HEK293T (cell line): ENCODE measurements at regions not wholly inside any gene's neighbourhood (a gene's known extent, or its start where the extent isn't known, plus 50 kb on each side); places are given as distances from the start of the nearest gene placed in this dataset.
A peak's percentile ranks its signal among the peaks of the same experiment; 100 is the strongest.
"Not testable (repeated sequence)": the region's sequence is repeated elsewhere in the genome, so short reads cannot be mapped to it uniquely, and the experiment has no call there.

ENCODE experiments used
- CTCF ChIA-PET: fragments of 350-600 bp; formaldehyde crosslinking; extraction: SDS; loops from one replicate; lab custom pipeline; 2021; ENCODE audit warnings: antibody characterized with exemption, inconsistent platforms; lab: Yijun Ruan, JAX
- POLR2A ChIA-PET: fragments of 350-600 bp; formaldehyde crosslinking; extraction: SDS; loops from one replicate; lab custom pipeline; 2020; ENCODE audit warnings: antibody characterized with exemption, inconsistent platforms; lab: Yijun Ruan, JAX
- DNase-seq: peaks from one replicate; pipeline ENCODE4 v3.0.0; 2012; ENCODE audit warnings: mixed read lengths; ENCODE audit errors: extremely low spot score
- ARNT ChIP-seq: fragments of 450-650 bp; IDR thresholded peaks from 2 replicates; pipeline ENCODE4 v1.6.1; 2017; ENCODE audit warnings: mild to moderate bottlenecking
- BHLHE40 ChIP-seq: fragments of 450-650 bp; IDR thresholded peaks from 2 replicates; pipeline ENCODE4 v1.6.1; 2016; ENCODE audit warnings: mild to moderate bottlenecking, moderate library complexity, borderline replicate concordance
- CTBP1 ChIP-seq: fragments of 450-650 bp; IDR thresholded peaks from 2 replicates; pipeline ENCODE4 v1.6.1; 2016; ENCODE audit warnings: borderline replicate concordance
- ELF4 ChIP-seq: fragments of 450-650 bp; IDR thresholded peaks from 2 replicates; pipeline ENCODE4 v1.6.1; 2017; ENCODE audit warnings: antibody characterized with exemption
- FOXA1 ChIP-seq: fragments of 450-650 bp; IDR thresholded peaks from 2 replicates; pipeline ENCODE4 v1.6.1; 2016; ENCODE audit warnings: mild to moderate bottlenecking
- FOXK2 ChIP-seq: fragments of 450-650 bp; IDR thresholded peaks from 2 replicates; pipeline ENCODE4 v1.6.1; 2016; ENCODE audit warnings: mild to moderate bottlenecking
- FOXM1 ChIP-seq: fragments of 450-650 bp; IDR thresholded peaks from 2 replicates; pipeline ENCODE4 v1.6.1; 2017; ENCODE audit warnings: mild to moderate bottlenecking, borderline replicate concordance
- HDGF ChIP-seq: fragments of 450-650 bp; IDR thresholded peaks from 2 replicates; pipeline ENCODE4 v1.6.1; 2017; ENCODE audit warnings: antibody characterized with exemption, borderline replicate concordance
- L3MBTL2 ChIP-seq: fragments of 450-650 bp; conservative IDR thresholded peaks from 2 replicates; pipeline ENCODE4 v1.6.1; 2016; ENCODE audit warnings: mild to moderate bottlenecking
- LEF1 ChIP-seq: fragments of 450-650 bp; IDR thresholded peaks from 2 replicates; pipeline ENCODE4 v1.6.1; 2017; ENCODE audit warnings: mild to moderate bottlenecking, borderline replicate concordance
- NFRKB ChIP-seq: fragments of 450-650 bp; IDR thresholded peaks from 2 replicates; pipeline ENCODE4 v1.6.1; 2016; ENCODE audit warnings: mild to moderate bottlenecking, moderate library complexity
- SP1 ChIP-seq: fragments of 450-650 bp; IDR thresholded peaks from 2 replicates; pipeline ENCODE4 v1.6.1; 2017
- SUZ12 ChIP-seq: fragments of 450-650 bp; IDR thresholded peaks from 2 replicates; pipeline ENCODE4 v1.6.1; 2016; ENCODE audit warnings: mild to moderate bottlenecking
- TARDBP ChIP-seq: fragments of 450-650 bp; IDR thresholded peaks from 2 replicates; pipeline ENCODE4 v1.6.1; 2016
- ZNF384 ChIP-seq: fragments of 450-650 bp; IDR thresholded peaks from 2 replicates; pipeline ENCODE4 v1.6.1; 2016
- TF ChIP-seq, protein P1 (sequence below): fragments of 450-650 bp; IDR thresholded peaks from 2 replicates; pipeline ENCODE4 v1.6.1; 2016

GRCh38 chr4:60992037-60992436, 208.1 kb upstream of the ADGRL3 start:
- DNase-seq, result no peak
- POLR2A ChIA-PET, result no interaction called here
- TF ChIP-seq FOXM1 (no peak), SP1 (no peak), TARDBP (no peak), NFRKB (no peak), ELF4 (no peak), LEF1 (no peak), HDGF (no peak), BHLHE40 (no peak), L3MBTL2 (no peak), FOXK2 (no peak), FOXA1 (no peak), ZNF384 (no peak), CTBP1 (no peak), SUZ12 (no peak), ARNT (no peak)
- TF ChIP-seq, protein P1, sequence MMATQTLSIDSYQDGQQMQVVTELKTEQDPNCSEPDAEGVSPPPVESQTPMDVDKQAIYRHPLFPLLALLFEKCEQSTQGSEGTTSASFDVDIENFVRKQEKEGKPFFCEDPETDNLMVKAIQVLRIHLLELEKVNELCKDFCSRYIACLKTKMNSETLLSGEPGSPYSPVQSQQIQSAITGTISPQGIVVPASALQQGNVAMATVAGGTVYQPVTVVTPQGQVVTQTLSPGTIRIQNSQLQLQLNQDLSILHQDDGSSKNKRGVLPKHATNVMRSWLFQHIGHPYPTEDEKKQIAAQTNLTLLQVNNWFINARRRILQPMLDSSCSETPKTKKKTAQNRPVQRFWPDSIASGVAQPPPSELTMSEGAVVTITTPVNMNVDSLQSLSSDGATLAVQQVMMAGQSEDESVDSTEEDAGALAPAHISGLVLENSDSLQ, result no peak
- CTCF ChIA-PET, result no interaction called here

- TF ChIP-seq SP1 (no peak), L3MBTL2 (no peak), ELF4 (no peak), FOXA1 (no peak), FOXM1 (no peak), HDGF (no peak), ARNT (no peak)
- POLR2A ChIA-PET, result no interaction called here
- CTCF ChIA-PET, result no interaction called here
- DNase-seq, result no peak
Observed at GRCh38 chr4:61003301-61003700, 196.8 kb upstream of the ADGRL3 start.

- no peak for TF ChIP-seq FOXK2
- no peak for TF ChIP-seq NFRKB
- TF ChIP-seq SP1, result no peak
- no peak for TF ChIP-seq ELF4
- no peak for TF ChIP-seq LEF1
- no peak for TF ChIP-seq FOXM1
- ChIA-PET POLR2A (no interaction called here), CTCF (no interaction called here)
- DNase-seq, result no peak
Observed at GRCh38 chr4:61004651-61005170, 195.4 kb upstream of the ADGRL3 start.

DNA sequence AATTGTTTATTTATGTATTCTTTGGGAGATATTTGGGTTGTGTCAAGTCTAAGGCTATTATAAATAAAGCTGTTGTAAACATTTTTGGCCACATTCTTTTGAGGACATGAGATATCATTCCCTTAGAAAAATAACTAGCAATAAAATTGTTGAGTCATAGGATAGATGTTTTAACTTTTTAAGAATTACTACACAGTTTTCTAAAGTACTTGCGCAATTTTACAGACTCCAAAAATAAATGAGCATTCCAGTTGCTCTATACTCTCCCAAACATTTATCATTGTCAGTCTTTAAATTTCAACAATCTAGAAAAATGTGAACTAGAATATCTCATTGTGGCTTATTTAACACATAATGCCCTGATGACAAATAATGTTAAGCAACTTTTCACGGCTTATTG, 189.1 kb upstream of the ADGRL3 start:
- no peak for DNase-seq
- POLR2A ChIA-PET, result no interaction called here
- CTCF ChIA-PET, result no interaction called here
- TF ChIP-seq SUZ12 (no peak), L3MBTL2 (no peak), BHLHE40 (no peak), FOXA1 (no peak), TARDBP (no peak), HDGF (no peak), LEF1 (no peak), FOXK2 (no peak), ZNF384 (no peak), ELF4 (no peak), SP1 (no peak), FOXM1 (no peak), ARNT (no peak)

- POLR2A ChIA-PET, CTCF ChIA-PET, DNase-seq: not testable (repeated sequence)
Observed at GRCh38 chr4:61011936-61012335, 188.2 kb upstream of the ADGRL3 start.

DNA sequence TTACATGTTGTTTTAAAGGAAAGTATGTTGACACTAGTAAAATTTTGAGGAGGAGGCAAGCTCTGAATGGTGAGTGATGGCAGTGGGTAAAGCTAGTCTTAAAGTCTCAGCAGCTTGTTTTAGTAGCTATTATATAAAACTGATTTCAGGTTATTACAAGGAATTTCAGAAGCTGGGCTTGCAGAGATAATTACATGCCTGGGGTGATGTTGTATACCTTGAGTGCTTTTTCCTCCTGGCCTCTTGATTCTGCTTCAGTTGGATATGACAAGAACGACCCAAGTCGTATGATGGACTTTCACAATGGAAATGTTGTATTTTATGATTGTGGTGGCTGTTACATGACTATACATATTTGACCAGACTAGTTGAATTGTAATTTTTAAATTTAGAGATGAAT, 175.5 kb upstream of the ADGRL3 start:
- no peak for DNase-seq
- no peak for TF ChIP-seq HDGF
- no peak for TF ChIP-seq FOXM1
- TF ChIP-seq, protein P1, result peak; percentile 6; the same call in 1 of the 2 replicates
- TF ChIP-seq FOXK2, result no peak
- no peak for TF ChIP-seq LEF1
- CTCF ChIA-PET, result no interaction called here
- POLR2A ChIA-PET, result no interaction called here

GRCh38 chr4:61027939-61028338, 172.2 kb upstream of the ADGRL3 start:
- TF ChIP-seq NFRKB (no peak), TARDBP (no peak), BHLHE40 (no peak)
- CTCF ChIA-PET, result no interaction called here
- POLR2A ChIA-PET, result no interaction called here
- no peak for DNase-seq

DNA sequence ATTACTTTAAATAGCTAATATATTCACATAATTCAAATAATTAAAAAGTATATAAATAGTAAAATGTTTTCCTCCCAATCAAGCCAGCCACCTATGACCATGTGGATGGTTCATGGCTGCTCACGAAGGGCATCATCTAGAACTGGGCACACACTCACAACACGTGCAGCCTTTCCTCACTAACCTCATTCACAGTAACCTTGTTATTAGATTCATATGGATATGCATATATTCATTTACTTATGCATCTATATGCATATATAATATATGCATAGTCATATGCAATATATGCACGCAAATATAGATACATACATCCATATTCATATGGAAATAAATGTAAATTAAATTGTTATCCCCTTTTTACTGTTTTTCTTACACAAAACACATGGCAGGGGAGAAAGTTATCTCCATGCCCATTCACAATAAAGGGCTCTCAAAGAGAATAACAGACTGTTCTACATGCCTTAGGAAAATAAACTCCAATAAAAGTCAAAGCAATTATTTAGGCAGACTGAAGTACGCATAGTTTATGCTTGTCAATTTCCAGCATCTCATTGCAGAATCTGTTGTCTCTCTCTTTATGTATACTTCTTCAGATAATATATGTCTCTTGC, 163.9 kb upstream of the ADGRL3 start:
- POLR2A ChIA-PET, result no interaction called here
- DNase-seq, result no peak
- TF ChIP-seq SP1 (no peak), CTBP1 (no peak), LEF1 (no peak), L3MBTL2 (no peak), BHLHE40 (no peak), FOXM1 (no peak), ARNT (no peak), ZNF384 (no peak), TARDBP (no peak), HDGF (no peak), FOXK2 (no peak), FOXA1 (no peak), SUZ12 (no peak), NFRKB (no peak), ELF4 (no peak)
- TF ChIP-seq, protein P1, result no peak
- CTCF ChIA-PET, result no interaction called here
